HEK293 (cell line): ENCODE measurements at regions not wholly inside any gene's neighbourhood (a gene's known extent, or its start where the extent isn't known, plus 50 kb on each side); places are given as distances from the start of the nearest gene placed in this dataset.

ENCODE experiments used
- ZBTB44 ChIP-seq: fragments of 450-650 bp; IDR thresholded peaks from 2 replicates; pipeline ENCODE4 v1.5.1; 2018; ENCODE audit warnings: missing biosample characterization, mild to moderate bottlenecking, missing genetic modification characterization
- ZBTB8A ChIP-seq: fragments of 450-650 bp; formaldehyde crosslinking; IDR thresholded peaks from 2 replicates; pipeline ENCODE4 v1.5.1; 2016; ENCODE audit warnings: missing biosample characterization, missing genetic modification characterization
- ZFP3 ChIP-seq: fragments of 450-650 bp; formaldehyde crosslinking; IDR thresholded peaks from 2 replicates; pipeline ENCODE4 v1.5.1; 2016; ENCODE audit warnings: low read depth, missing biosample characterization, missing genetic modification characterization
- ZNF571 ChIP-seq: fragments of 450-650 bp; formaldehyde crosslinking; IDR thresholded peaks from 2 replicates; pipeline ENCODE4 v1.5.0; 2017; ENCODE audit warnings: missing biosample characterization, missing genetic modification characterization
- ZSCAN30 ChIP-seq: fragments of 450-650 bp; IDR thresholded peaks from 2 replicates; pipeline ENCODE4 v1.5.1; 2018; ENCODE audit warnings: missing biosample characterization, mild to moderate bottlenecking, missing genetic modification characterization, moderate library complexity
- TF ChIP-seq, protein P1 (sequence below): fragments of 450-650 bp; formaldehyde crosslinking; IDR thresholded peaks from 2 replicates; pipeline ENCODE4 v1.5.1; 2016; ENCODE audit warnings: missing biosample characterization, missing genetic modification characterization
- TF ChIP-seq, protein P2 (sequence below): fragments of 450-650 bp; formaldehyde crosslinking; IDR thresholded peaks from 2 replicates; pipeline ENCODE4 v1.5.1; 2016; ENCODE audit warnings: missing biosample characterization, missing genetic modification characterization
- TF ChIP-seq, protein P3 (sequence below): fragments of 450-650 bp; formaldehyde crosslinking; IDR thresholded peaks from 2 replicates; pipeline ENCODE4 v1.5.1; 2016; ENCODE audit warnings: missing biosample characterization, missing genetic modification characterization

GRCh38 chr9:81211741-81212140, 477.6 kb downstream of the TLE1 start:
- TF ChIP-seq, protein P1, sequence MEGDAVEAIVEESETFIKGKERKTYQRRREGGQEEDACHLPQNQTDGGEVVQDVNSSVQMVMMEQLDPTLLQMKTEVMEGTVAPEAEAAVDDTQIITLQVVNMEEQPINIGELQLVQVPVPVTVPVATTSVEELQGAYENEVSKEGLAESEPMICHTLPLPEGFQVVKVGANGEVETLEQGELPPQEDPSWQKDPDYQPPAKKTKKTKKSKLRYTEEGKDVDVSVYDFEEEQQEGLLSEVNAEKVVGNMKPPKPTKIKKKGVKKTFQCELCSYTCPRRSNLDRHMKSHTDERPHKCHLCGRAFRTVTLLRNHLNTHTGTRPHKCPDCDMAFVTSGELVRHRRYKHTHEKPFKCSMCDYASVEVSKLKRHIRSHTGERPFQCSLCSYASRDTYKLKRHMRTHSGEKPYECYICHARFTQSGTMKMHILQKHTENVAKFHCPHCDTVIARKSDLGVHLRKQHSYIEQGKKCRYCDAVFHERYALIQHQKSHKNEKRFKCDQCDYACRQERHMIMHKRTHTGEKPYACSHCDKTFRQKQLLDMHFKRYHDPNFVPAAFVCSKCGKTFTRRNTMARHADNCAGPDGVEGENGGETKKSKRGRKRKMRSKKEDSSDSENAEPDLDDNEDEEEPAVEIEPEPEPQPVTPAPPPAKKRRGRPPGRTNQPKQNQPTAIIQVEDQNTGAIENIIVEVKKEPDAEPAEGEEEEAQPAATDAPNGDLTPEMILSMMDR (tag by site-specific recombination) = no peak
- TF ChIP-seq, protein P2, sequence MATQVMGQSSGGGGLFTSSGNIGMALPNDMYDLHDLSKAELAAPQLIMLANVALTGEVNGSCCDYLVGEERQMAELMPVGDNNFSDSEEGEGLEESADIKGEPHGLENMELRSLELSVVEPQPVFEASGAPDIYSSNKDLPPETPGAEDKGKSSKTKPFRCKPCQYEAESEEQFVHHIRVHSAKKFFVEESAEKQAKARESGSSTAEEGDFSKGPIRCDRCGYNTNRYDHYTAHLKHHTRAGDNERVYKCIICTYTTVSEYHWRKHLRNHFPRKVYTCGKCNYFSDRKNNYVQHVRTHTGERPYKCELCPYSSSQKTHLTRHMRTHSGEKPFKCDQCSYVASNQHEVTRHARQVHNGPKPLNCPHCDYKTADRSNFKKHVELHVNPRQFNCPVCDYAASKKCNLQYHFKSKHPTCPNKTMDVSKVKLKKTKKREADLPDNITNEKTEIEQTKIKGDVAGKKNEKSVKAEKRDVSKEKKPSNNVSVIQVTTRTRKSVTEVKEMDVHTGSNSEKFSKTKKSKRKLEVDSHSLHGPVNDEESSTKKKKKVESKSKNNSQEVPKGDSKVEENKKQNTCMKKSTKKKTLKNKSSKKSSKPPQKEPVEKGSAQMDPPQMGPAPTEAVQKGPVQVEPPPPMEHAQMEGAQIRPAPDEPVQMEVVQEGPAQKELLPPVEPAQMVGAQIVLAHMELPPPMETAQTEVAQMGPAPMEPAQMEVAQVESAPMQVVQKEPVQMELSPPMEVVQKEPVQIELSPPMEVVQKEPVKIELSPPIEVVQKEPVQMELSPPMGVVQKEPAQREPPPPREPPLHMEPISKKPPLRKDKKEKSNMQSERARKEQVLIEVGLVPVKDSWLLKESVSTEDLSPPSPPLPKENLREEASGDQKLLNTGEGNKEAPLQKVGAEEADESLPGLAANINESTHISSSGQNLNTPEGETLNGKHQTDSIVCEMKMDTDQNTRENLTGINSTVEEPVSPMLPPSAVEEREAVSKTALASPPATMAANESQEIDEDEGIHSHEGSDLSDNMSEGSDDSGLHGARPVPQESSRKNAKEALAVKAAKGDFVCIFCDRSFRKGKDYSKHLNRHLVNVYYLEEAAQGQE (tag by site-specific recombination) = no peak
- TF ChIP-seq ZNF571 (tag by site-specific recombination) (no peak), ZBTB8A (no peak), ZSCAN30 (no peak), ZBTB44 (no peak), ZFP3 (tag by site-specific recombination) (no peak)
- TF ChIP-seq, protein P3, sequence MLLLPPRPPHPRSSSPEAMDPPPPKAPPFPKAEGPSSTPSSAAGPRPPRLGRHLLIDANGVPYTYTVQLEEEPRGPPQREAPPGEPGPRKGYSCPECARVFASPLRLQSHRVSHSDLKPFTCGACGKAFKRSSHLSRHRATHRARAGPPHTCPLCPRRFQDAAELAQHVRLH (tag by site-specific recombination) = no peak
